ENCODE measurements at regions not wholly inside any gene's neighbourhood (a gene's known extent, or its start where the extent isn't known, plus 50 kb on each side); places are given as distances from the start of the nearest gene placed in this dataset.
A peak's percentile ranks its signal among the peaks of the same experiment; 100 is the strongest.

GRCh38 chr1:177784936-177785335 lies 184.9 kb downstream of the SEC16B start:
- no peak for DNase-seq

GRCh38 chr1:177784409-177784808 lies 185.4 kb downstream of the SEC16B start:
- DNase-seq = no peak

- DNase-seq = no peak
Observed at GRCh38 chr1:177783051-177783450, 186.8 kb downstream of the SEC16B start.

GRCh38 chr1:177780096-177780700 lies 189.7 kb downstream of the SEC16B start:
- peak; percentile 73 for DNase-seq

GRCh38 chr1:177779166-177779965 lies 190.5 kb downstream of the SEC16B start:
- DNase-seq = no peak

- no peak for DNase-seq
Observed at GRCh38 chr1:177775924-177776323, 193.9 kb downstream of the SEC16B start.

GRCh38 chr1:177772386-177772960 lies 197.4 kb downstream of the SEC16B start:
- DNase-seq = no peak

- no peak for DNase-seq
Observed at GRCh38 chr1:177771688-177772087, 198.2 kb downstream of the SEC16B start.

GRCh38 chr1:177770096-177770495 lies 199.8 kb downstream of the SEC16B start:
- DNase-seq = peak; percentile 100

GRCh38 chr1:177755851-177756560 lies 213.9 kb downstream of the SEC16B start:
- no peak for DNase-seq

- DNase-seq = no peak
Observed at GRCh38 chr1:177754603-177755002, 215.3 kb downstream of the SEC16B start.

GRCh38 chr1:177753655-177754054 lies 216.2 kb downstream of the SEC16B start:
- no peak for DNase-seq

GRCh38 chr1:177748080-177748801 lies 221.6 kb downstream of the SEC16B start:
- DNase-seq = no peak

- no peak for DNase-seq
Observed at GRCh38 chr1:177746155-177746554, 223.7 kb downstream of the SEC16B start.

- DNase-seq = no peak
Observed at GRCh38 chr1:177744906-177745305, 225.0 kb downstream of the SEC16B start.

- DNase-seq = no peak
Observed at GRCh38 chr1:177741476-177741875, 228.4 kb downstream of the SEC16B start.

GRCh38 chr1:177739780-177740179 lies 230.1 kb downstream of the SEC16B start:
- DNase-seq = no peak

GRCh38 chr1:177737456-177737855 lies 232.4 kb downstream of the SEC16B start:
- no peak for DNase-seq

GRCh38 chr1:177732178-177732577 lies 237.7 kb downstream of the SEC16B start:
- DNase-seq = no peak

- no peak for DNase-seq
Observed at GRCh38 chr1:177729646-177730045, 240.2 kb downstream of the SEC16B start.

GRCh38 chr1:177723533-177723932 lies 246.3 kb downstream of the SEC16B start:
- DNase-seq = no peak

- no peak for DNase-seq
Observed at GRCh38 chr1:177710696-177711620, 258.9 kb downstream of the SEC16B start.
